ENCODE measurements at regions not wholly inside any gene's neighbourhood (a gene's known extent, or its start where the extent isn't known, plus 50 kb on each side); places are given as distances from the start of the nearest gene placed in this dataset.

DNA sequence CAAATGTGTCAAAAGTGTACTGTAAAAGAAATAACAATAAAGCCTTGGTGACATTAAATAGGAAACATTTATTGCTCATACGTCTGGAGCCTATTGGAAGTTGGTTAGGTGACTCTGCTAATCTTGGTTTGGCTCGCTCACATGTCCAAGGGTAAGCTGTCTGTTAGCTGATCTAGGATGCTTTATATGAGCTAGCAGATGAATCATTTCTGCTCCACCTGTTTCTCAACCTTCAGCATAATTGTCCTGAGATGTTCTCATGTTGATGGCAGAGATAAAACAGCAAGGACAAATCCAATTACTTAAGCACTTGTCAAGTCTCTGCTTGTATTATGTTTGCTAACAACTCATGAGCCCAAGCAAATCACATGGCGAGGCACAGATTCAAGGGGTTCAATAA lies 56.0 kb upstream of the CD53 start:
- no peak for DNase-seq
- no peaks in the 10 kb centered on the region for H3K4me1 Mint-ChIP-seq (ENCODE audit: low read depth)
- no peaks in the 10 kb centered on the region for H3K27me3 Mint-ChIP-seq (ENCODE audit: insufficient read depth)
- no peak overlapping the region for H3K27ac Mint-ChIP-seq
- H3K9me3 Mint-ChIP-seq, result no peaks in the 10 kb centered on the region
- no peaks in the 10 kb centered on the region for H3K36me3 Mint-ChIP-seq (ENCODE audit: low read depth)
- TF ChIP-seq, protein P1, sequence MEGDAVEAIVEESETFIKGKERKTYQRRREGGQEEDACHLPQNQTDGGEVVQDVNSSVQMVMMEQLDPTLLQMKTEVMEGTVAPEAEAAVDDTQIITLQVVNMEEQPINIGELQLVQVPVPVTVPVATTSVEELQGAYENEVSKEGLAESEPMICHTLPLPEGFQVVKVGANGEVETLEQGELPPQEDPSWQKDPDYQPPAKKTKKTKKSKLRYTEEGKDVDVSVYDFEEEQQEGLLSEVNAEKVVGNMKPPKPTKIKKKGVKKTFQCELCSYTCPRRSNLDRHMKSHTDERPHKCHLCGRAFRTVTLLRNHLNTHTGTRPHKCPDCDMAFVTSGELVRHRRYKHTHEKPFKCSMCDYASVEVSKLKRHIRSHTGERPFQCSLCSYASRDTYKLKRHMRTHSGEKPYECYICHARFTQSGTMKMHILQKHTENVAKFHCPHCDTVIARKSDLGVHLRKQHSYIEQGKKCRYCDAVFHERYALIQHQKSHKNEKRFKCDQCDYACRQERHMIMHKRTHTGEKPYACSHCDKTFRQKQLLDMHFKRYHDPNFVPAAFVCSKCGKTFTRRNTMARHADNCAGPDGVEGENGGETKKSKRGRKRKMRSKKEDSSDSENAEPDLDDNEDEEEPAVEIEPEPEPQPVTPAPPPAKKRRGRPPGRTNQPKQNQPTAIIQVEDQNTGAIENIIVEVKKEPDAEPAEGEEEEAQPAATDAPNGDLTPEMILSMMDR (IDR thresholded peaks at IDR 0.05), result no peak
- no peak overlapping the region for H3K4me3 Mint-ChIP-seq

- Mint-ChIP-seq H3K36me3 (ENCODE audit: low read depth) (no peaks in the 10 kb centered on the region), H3K4me1 (ENCODE audit: low read depth) (no peaks in the 10 kb centered on the region), H3K4me3 (no peak overlapping the region), H3K9me3 (no peaks in the 10 kb centered on the region), H3K27ac (no peak overlapping the region), H3K27me3 (ENCODE audit: insufficient read depth) (no peaks in the 10 kb centered on the region; the same call in 1 of the 2 replicates)
- TF ChIP-seq, protein P1 (IDR thresholded peaks at IDR 0.05), result no peak
- no peak for DNase-seq
These were observed 61.4 kb upstream of the CD53 start for GRCh38 chr1:110811529-110811928.

DNA sequence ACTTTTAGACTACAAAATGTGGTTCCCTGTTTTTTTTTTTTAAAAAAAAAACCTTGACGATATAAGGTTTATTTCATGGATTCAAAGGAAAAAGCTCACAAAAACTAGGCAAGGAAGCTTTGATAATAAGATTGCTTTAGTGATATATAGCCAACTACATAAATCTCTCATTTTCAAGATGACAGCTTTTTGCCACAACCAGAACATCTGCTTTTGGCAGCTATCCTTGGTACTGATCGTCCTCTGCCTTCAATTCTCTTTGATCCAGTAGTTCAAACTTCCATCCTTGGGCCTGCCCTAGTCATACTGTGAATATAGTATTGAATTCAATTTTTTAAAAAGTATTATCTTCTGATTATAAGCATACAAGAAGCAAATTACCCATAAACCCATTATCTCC lies 72.9 kb upstream of the CD53 start:
- Mint-ChIP-seq H3K9me3 (no peaks in the 10 kb centered on the region), H3K27ac (no peak overlapping the region), H3K4me3 (no peak overlapping the region), H3K4me1 (ENCODE audit: low read depth) (no peaks in the 10 kb centered on the region), H3K36me3 (ENCODE audit: low read depth) (no peaks in the 10 kb centered on the region), H3K27me3 (ENCODE audit: insufficient read depth) (peaks cover 2% of the 10 kb centered on the region; the same call in 1 of the 2 replicates)
- TF ChIP-seq, protein P1 (IDR thresholded peaks at IDR 0.05), result no peak
- no peak for DNase-seq

DNA sequence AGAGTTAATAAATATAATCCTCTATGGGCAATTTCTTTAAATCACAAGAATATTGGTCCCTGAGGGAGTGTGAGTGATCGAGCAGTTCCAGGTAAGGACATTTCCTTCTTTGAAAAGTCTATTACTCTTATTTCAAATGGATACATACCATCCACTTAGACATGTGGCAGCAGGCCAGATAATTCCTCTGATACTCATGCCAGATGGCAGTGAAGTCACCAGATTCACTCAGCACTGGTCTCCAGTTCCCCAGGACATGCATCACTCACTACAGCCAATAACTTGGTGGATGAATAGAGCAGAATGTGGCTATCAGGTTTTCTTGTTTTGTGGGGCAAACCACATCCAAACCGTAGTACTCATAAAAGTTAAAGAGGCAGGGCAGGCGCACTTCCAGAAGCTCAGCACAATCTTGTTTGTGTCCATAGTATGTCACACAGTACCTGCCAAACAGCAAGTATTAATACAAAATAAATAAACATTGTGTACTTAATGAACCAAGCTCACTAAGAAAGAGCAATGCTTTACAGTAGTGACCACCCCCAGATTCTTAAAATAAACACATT lies 74.2 kb upstream of the CD53 start:
- Mint-ChIP-seq H3K4me3 (no peak overlapping the region), H3K4me1 (ENCODE audit: low read depth) (no peaks in the 10 kb centered on the region), H3K27me3 (ENCODE audit: insufficient read depth) (peaks cover 2% of the 10 kb centered on the region; the same call in 1 of the 2 replicates), H3K36me3 (ENCODE audit: low read depth) (no peaks in the 10 kb centered on the region), H3K27ac (no peak overlapping the region), H3K9me3 (no peaks in the 10 kb centered on the region)
- no peak for DNase-seq
- TF ChIP-seq, protein P1 (IDR thresholded peaks at IDR 0.05), result no peak

DNA sequence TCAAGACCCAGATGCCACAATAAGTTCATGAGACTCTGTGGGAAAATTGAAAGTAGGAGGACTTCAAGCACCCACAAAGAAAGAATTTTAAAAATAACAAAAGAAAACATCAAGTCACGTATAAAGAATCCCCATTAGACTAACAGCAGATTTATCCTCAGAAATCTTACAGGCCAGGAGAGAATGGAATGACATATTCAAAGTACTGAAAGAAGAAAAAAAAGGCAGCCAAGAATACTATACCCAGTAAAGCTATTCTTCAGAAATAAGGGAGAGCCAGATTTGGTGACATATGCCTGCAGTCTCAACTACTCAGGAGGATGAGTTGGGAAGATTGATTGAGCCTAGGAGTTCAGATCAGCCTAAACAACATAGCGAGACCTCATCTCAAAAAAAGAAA lies 84.3 kb upstream of the CD53 start:
- TF ChIP-seq, protein P1 (IDR thresholded peaks at IDR 0.05), result no peak

More for the DNA sequence above, 84.3 kb upstream of the CD53 start:
- Mint-ChIP-seq H3K9me3 (no peaks in the 10 kb centered on the region), H3K27ac (no peak overlapping the region), H3K36me3 (ENCODE audit: low read depth) (no peaks in the 10 kb centered on the region), H3K4me3 (no peak overlapping the region), H3K4me1 (ENCODE audit: low read depth) (no peaks in the 10 kb centered on the region), H3K27me3 (ENCODE audit: insufficient read depth) (no peaks in the 10 kb centered on the region; the same call in 1 of the 2 replicates)
- no peak for DNase-seq
